ENCODE measurements at regions not wholly inside any gene's neighbourhood (a gene's known extent, or its start where the extent isn't known, plus 50 kb on each side); places are given as distances from the start of the nearest gene placed in this dataset.

GRCh38 chr5:111993242-111993641 is 236.2 kb upstream of the NREP start:
- TF ChIP-seq CTCF (IDR thresholded peaks at IDR 0.05) (no peak), POLR2A (IDR thresholded peaks at IDR 0.05) (no peak), POLR2AphosphoS5 (IDR thresholded peaks at IDR 0.05) (no peak)
